GM21825 (cell line): ENCODE measurements at regions not wholly inside any gene's neighbourhood (a gene's known extent, or its start where the extent isn't known, plus 50 kb on each side); places are given as distances from the start of the nearest gene placed in this dataset.

Experiments used
- ATAC-seq: cut with Tn5 transposase; IDR thresholded peaks from one replicate; pipeline ENCODE4 v1.9.1; 2021; ENCODE audit warnings: mild to moderate bottlenecking, moderate library complexity; ENCODE audit not compliant: unreplicated experiment

- no peak for ATAC-seq
These were observed 183.4 kb upstream of the CDH7 start for GRCh38 chr18:65567372-65567771.

- no peak for ATAC-seq
These were observed 202.5 kb upstream of the CDH7 start for GRCh38 chr18:65548316-65548715.

GRCh38 chr18:65547046-65547445 lies 203.8 kb upstream of the CDH7 start:
- ATAC-seq = no peak

- no peak for ATAC-seq
These were observed 206.1 kb upstream of the CDH7 start for GRCh38 chr18:65544701-65545100.

- ATAC-seq = no peak
These were observed 222.8 kb upstream of the CDH7 start for GRCh38 chr18:65527879-65528633.

GRCh38 chr18:65526099-65526498 lies 224.7 kb upstream of the CDH7 start:
- no peak for ATAC-seq

- no peak for ATAC-seq
These were observed 227.4 kb upstream of the CDH7 start for GRCh38 chr18:65523461-65523860.

- no peak for ATAC-seq
These were observed 227.9 kb upstream of the CDH7 start for GRCh38 chr18:65522907-65523306.

- ATAC-seq = no peak
These were observed 234.6 kb upstream of the CDH7 start for GRCh38 chr18:65516209-65516608.

GRCh38 chr18:65498605-65499004 lies 252.2 kb upstream of the CDH7 start:
- ATAC-seq = no peak

GRCh38 chr18:65487569-65487968 lies 263.2 kb upstream of the CDH7 start:
- ATAC-seq = no peak

- ATAC-seq = no peak
These were observed 273.4 kb upstream of the CDH7 start for GRCh38 chr18:65477455-65477854.

GRCh38 chr18:65468881-65469280 lies 281.9 kb upstream of the CDH7 start:
- ATAC-seq = no peak

- ATAC-seq = no peak
These were observed 286.5 kb upstream of the CDH7 start for GRCh38 chr18:65464361-65464760.

GRCh38 chr18:65459741-65460140 lies 291.1 kb upstream of the CDH7 start:
- ATAC-seq = no peak

GRCh38 chr18:65458871-65459270 lies 291.9 kb upstream of the CDH7 start:
- no peak for ATAC-seq

GRCh38 chr18:65439188-65439587 lies 311.6 kb upstream of the CDH7 start:
- ATAC-seq = no peak

- ATAC-seq = no peak
These were observed 314.4 kb upstream of the CDH7 start for GRCh38 chr18:65436430-65436829.

- no peak for ATAC-seq
These were observed 315.3 kb upstream of the CDH7 start for GRCh38 chr18:65435534-65435933.

GRCh38 chr18:65429601-65430000 lies 321.2 kb upstream of the CDH7 start:
- no peak for ATAC-seq

- ATAC-seq = no peak
These were observed 325.4 kb upstream of the CDH7 start for GRCh38 chr18:65425366-65425765.

- ATAC-seq = no peak
These were observed 327.0 kb upstream of the CDH7 start for GRCh38 chr18:65423776-65424175.

- ATAC-seq = no peak
These were observed 328.2 kb upstream of the CDH7 start for GRCh38 chr18:65422544-65423136.
